ENCODE measurements at regions not wholly inside any gene's neighbourhood (a gene's known extent, or its start where the extent isn't known, plus 50 kb on each side); places are given as distances from the start of the nearest gene placed in this dataset.

DNA sequence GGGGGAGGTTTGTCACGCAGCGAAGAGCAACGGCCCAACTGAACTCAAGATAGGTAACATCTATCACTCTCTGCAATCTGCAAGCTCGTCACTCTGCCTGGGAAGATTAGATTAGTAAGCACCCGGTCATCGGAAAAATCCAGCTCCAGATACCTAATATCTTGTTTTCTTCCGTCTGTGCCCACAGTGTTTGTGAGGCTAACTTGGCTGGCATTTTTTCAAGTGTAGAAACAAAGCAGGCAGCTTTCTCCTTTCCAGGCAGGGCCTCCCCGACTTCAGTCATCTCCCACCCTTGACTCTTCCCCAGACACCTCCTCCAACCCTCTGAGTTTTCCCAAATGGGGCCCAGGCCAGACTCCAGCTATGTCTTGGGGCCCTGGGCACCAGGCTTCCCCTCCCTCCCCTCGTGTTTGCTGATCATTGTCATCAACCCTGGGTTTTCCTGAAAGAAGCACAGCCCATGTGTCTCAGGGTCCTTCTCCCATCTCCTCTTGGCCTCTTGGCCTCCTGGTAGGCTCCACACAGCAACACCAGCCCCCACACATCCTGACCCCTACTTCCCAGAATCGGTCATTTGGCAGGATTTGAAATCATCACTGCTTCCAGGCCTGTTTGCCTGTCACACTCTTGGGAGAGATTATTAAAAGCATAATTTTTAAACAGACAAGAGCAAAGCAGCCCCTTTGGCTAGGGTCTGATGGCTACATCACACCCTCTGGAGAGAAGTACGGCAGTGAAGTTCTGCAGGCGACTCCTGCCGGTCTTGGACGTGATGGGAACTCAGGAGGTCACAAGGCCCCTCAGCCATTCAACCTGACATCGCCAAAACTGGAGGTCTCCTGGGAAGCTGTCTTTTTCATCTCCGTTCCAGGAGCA lies 144.9 kb upstream of the ID2 start:
- no peak overlapping the region for H3K27ac ChIP-seq (ENCODE audit: extremely low read depth, low read depth, low read length)
- CTCF ChIA-PET = no interaction called here

DNA sequence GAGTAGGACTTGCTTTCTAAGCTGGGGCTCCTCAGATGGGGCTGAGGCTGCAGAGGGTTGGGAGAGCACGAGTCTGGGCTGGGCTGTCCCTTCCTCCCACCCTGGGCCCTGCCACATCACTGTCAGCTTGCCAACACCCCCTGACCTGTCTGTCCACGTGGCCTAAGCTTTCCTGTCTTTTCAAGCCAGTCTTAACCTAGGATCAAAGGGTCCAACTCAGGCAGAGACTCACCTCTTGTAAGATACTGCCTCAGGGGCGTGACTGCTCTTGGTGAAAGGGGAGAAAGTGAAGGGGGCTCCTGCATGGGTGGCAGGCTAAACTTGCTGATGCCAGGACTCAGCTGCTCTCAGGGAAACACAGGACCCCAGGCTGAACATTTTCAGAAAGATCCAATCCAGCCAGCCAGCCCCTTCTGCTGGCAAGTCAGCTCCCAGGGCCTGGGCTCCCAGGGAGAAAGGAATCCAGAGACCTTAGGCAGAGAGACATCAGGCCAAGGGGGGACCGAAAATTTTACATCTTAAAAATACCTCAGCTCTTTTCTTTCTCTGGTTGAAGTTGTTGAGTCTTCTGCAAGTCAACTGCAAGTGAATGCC lies 144.2 kb upstream of the ID2 start:
- CTCF ChIA-PET = no interaction called here
- no peaks in the 10 kb centered on the region for H3K9me3 ChIP-seq (ENCODE audit: control insufficient read depth, insufficient read depth, low read depth, low read length)
- no peaks in the 10 kb centered on the region for H3K4me1 ChIP-seq (ENCODE audit: control insufficient read depth, insufficient read depth, low read length)
- POLR2A ChIA-PET = interaction anchor here (1.5 kb wide), 1 partner anchor 144 kb away, joined by 4 read pairs; the partner anchor contains the start of gene ID2
- no peak overlapping the region for H3K27ac ChIP-seq (ENCODE audit: extremely low read depth, low read depth, low read length)
- no peaks in the 10 kb centered on the region for H3K36me3 ChIP-seq (ENCODE audit: control insufficient read depth in 2 of 2, insufficient read depth in 1 of 2, low read length in 2 of 2)
- H3K4me3 ChIP-seq (ENCODE audit: low read depth, low read length) = no peak overlapping the region
- no peak for TF ChIP-seq ZNF548 (tag by site-specific recombination; IDR thresholded peaks at IDR 0.05)
- no peak for TF ChIP-seq ZNF311 (tag by site-specific recombination; IDR thresholded peaks at IDR 0.05; ENCODE audit: borderline replicate concordance)
- TF ChIP-seq ZSCAN23 (tag by site-specific recombination; IDR thresholded peaks at IDR 0.05) = no peak
- no peak for TF ChIP-seq ZNF19 (tag by site-specific recombination; IDR thresholded peaks at IDR 0.05; ENCODE audit: low read depth)
- TF ChIP-seq ZNF239 (tag by site-specific recombination; IDR thresholded peaks at IDR 0.05) = no peak
- TF ChIP-seq, protein P1, sequence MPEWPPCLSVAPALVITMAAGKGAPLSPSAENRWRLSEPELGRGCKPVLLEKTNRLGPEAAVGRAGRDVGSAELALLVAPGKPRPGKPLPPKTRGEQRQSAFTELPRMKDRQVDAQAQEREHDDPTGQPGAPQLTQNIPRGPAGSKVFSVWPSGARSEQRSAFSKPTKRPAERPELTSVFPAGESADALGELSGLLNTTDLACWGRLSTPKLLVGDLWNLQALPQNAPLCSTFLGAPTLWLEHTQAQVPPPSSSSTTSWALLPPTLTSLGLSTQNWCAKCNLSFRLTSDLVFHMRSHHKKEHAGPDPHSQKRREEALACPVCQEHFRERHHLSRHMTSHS (tag by site-specific recombination; IDR thresholded peaks at IDR 0.05) = no peak
- TF ChIP-seq SCRT1 (tag by site-specific recombination; IDR thresholded peaks at IDR 0.05; ENCODE audit: borderline replicate concordance) = no peak
- TF ChIP-seq KLF16 (tag by site-specific recombination; IDR thresholded peaks at IDR 0.05) = no peak
- TF ChIP-seq, protein P2, sequence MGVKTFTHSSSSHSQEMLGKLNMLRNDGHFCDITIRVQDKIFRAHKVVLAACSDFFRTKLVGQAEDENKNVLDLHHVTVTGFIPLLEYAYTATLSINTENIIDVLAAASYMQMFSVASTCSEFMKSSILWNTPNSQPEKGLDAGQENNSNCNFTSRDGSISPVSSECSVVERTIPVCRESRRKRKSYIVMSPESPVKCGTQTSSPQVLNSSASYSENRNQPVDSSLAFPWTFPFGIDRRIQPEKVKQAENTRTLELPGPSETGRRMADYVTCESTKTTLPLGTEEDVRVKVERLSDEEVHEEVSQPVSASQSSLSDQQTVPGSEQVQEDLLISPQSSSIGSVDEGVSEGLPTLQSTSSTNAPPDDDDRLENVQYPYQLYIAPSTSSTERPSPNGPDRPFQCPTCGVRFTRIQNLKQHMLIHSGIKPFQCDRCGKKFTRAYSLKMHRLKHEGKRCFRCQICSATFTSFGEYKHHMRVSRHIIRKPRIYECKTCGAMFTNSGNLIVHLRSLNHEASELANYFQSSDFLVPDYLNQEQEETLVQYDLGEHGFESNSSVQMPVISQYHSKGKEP (tag by site-specific recombination; IDR thresholded peaks at IDR 0.05) = no peak
- TF ChIP-seq OSR2 (tag by site-specific recombination; IDR thresholded peaks at IDR 0.05) = no peak
- TF ChIP-seq ZNF155 (tag by site-specific recombination; IDR thresholded peaks at IDR 0.05) = no peak

More for the DNA sequence above, 144.9 kb upstream of the ID2 start:
- Histone ChIP-seq H3K36me3 (ENCODE audit: control insufficient read depth in 2 of 2, insufficient read depth in 1 of 2, low read length in 2 of 2) (no peaks in the 10 kb centered on the region), H3K9me3 (ENCODE audit: control insufficient read depth, insufficient read depth, low read depth, low read length) (no peaks in the 10 kb centered on the region), H3K4me3 (ENCODE audit: low read depth, low read length) (no peak overlapping the region), H3K4me1 (ENCODE audit: control insufficient read depth, insufficient read depth, low read length) (no peaks in the 10 kb centered on the region)
- TF ChIP-seq ZNF404 (tag by site-specific recombination; IDR thresholded peaks at IDR 0.05) (no peak), ZNF302 (tag by site-specific recombination; IDR thresholded peaks at IDR 0.05; ENCODE audit: low read depth) (no peak), ZEB2 (tag by site-specific recombination; IDR thresholded peaks at IDR 0.05) (no peak), ZNF560 (tag by site-specific recombination; IDR thresholded peaks at IDR 0.05; ENCODE audit: borderline replicate concordance) (no peak), SCRT2 (tag by site-specific recombination; IDR thresholded peaks at IDR 0.05) (no peak), ZSCAN30 (tag by site-specific recombination; IDR thresholded peaks at IDR 0.05) (no peak), ZNF354C (tag by site-specific recombination; IDR thresholded peaks at IDR 0.05; ENCODE audit: borderline replicate concordance, low read depth) (no peak), ZNF37A (tag by site-specific recombination; IDR thresholded peaks at IDR 0.05) (no peak), ZNF214 (tag by site-specific recombination; IDR thresholded peaks at IDR 0.05; ENCODE audit: borderline replicate concordance) (no peak), ZNF169 (tag by site-specific recombination; IDR thresholded peaks at IDR 0.05) (no peak)
- TF ChIP-seq, protein P3, sequence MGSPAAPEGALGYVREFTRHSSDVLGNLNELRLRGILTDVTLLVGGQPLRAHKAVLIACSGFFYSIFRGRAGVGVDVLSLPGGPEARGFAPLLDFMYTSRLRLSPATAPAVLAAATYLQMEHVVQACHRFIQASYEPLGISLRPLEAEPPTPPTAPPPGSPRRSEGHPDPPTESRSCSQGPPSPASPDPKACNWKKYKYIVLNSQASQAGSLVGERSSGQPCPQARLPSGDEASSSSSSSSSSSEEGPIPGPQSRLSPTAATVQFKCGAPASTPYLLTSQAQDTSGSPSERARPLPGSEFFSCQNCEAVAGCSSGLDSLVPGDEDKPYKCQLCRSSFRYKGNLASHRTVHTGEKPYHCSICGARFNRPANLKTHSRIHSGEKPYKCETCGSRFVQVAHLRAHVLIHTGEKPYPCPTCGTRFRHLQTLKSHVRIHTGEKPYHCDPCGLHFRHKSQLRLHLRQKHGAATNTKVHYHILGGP (tag by site-specific recombination; IDR thresholded peaks at IDR 0.05) = no peak
- TF ChIP-seq, protein P1 (tag by site-specific recombination; IDR thresholded peaks at IDR 0.05) = no peak
- TF ChIP-seq, protein P4, sequence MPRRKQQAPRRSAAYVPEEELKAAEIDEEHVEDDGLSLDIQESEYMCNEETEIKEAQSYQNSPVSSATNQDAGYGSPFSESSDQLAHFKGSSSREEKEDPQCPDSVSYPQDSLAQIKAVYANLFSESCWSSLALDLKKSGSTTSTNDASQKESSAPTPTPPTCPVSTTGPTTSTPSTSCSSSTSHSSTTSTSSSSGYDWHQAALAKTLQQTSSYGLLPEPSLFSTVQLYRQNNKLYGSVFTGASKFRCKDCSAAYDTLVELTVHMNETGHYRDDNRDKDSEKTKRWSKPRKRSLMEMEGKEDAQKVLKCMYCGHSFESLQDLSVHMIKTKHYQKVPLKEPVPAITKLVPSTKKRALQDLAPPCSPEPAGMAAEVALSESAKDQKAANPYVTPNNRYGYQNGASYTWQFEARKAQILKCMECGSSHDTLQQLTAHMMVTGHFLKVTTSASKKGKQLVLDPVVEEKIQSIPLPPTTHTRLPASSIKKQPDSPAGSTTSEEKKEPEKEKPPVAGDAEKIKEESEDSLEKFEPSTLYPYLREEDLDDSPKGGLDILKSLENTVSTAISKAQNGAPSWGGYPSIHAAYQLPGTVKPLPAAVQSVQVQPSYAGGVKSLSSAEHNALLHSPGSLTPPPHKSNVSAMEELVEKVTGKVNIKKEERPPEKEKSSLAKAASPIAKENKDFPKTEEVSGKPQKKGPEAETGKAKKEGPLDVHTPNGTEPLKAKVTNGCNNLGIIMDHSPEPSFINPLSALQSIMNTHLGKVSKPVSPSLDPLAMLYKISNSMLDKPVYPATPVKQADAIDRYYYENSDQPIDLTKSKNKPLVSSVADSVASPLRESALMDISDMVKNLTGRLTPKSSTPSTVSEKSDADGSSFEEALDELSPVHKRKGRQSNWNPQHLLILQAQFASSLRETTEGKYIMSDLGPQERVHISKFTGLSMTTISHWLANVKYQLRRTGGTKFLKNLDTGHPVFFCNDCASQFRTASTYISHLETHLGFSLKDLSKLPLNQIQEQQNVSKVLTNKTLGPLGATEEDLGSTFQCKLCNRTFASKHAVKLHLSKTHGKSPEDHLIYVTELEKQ (tag by site-specific recombination; IDR thresholded peaks at IDR 0.05; ENCODE audit: borderline replicate concordance) = no peak
- TF ChIP-seq, protein P5, sequence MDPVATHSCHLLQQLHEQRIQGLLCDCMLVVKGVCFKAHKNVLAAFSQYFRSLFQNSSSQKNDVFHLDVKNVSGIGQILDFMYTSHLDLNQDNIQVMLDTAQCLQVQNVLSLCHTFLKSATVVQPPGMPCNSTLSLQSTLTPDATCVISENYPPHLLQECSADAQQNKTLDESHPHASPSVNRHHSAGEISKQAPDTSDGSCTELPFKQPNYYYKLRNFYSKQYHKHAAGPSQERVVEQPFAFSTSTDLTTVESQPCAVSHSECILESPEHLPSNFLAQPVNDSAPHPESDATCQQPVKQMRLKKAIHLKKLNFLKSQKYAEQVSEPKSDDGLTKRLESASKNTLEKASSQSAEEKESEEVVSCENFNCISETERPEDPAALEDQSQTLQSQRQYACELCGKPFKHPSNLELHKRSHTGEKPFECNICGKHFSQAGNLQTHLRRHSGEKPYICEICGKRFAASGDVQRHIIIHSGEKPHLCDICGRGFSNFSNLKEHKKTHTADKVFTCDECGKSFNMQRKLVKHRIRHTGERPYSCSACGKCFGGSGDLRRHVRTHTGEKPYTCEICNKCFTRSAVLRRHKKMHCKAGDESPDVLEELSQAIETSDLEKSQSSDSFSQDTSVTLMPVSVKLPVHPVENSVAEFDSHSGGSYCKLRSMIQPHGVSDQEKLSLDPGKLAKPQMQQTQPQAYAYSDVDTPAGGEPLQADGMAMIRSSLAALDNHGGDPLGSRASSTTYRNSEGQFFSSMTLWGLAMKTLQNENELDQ (tag by site-specific recombination; IDR thresholded peaks at IDR 0.05; ENCODE audit: low read depth) = no peak
- POLR2A ChIA-PET = interaction anchor here (1.5 kb wide), 1 partner anchor 144 kb away, joined by 4 read pairs; the partner anchor contains the start of gene ID2
